ENCODE measurements at regions not wholly inside any gene's neighbourhood (a gene's known extent, or its start where the extent isn't known, plus 50 kb on each side); places are given as distances from the start of the nearest gene placed in this dataset.

DNA sequence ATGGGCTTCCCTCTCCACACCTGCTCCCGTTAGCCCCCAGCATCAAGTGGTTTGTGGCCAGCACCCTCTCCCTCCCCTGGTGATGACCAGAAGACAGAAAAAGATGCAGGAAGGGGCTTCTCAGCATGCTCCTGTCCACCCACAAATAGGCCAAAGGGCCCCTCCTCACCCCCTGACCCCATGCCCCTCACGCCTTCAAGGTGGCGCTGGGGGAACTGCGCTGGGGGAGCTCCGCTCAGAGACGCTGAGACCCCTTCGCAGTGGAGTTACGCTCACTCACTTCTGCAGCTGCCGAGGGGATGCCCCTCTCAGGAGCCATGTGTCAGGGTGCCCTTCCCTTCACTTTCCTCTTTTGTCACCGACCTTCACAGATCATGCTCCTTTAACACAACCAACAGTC lies 92.0 kb downstream of the PSMB1 start:
- Mint-ChIP-seq H3K27me3 (no peaks in the 10 kb centered on the region), H3K36me3 (no peaks in the 10 kb centered on the region), H3K4me1 (ENCODE audit: low read depth in 2 of 2) (peaks cover 50 to 59% of the 10 kb centered on the region in 2 donors), H3K9me3 (no peaks in the 10 kb centered on the region), H3K4me3 (peak overlapping the region; percentile 68), H3K27ac (peak overlapping the region; percentile 34 to 50)
- DNase-seq (ENCODE audit: low spot score) (no peak), ATAC-seq (peak in 1 of 2 donors; percentile 69)

DNA sequence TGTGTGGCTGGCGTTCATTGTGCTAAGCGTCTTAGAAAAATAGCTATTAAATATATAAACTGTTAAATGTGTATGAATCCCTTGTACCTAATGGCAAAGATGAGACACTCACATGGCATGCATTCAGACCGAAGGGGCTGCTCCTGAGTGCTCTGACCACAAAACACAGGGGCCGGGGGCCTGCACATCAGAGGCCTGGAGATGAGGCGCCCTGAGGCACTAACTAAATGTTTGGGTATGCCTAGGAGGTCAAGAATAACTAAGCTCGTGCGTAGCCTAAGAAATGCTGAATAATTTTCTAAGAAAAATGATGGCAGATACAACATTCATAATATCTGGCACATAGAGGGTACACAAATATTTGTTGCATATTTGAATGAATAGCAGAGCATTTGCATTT lies 92.5 kb downstream of the PSMB1 start:
- Mint-ChIP-seq H3K36me3 (no peaks in the 10 kb centered on the region), H3K4me1 (ENCODE audit: low read depth in 2 of 2) (peaks cover 50 to 56% of the 10 kb centered on the region in 2 donors), H3K9me3 (no peaks in the 10 kb centered on the region), H3K27ac (no peak overlapping the region), H3K4me3 (no peak overlapping the region), H3K27me3 (no peaks in the 10 kb centered on the region)
- DNase-seq (ENCODE audit: low spot score) (no peak), ATAC-seq (no peak)

DNA sequence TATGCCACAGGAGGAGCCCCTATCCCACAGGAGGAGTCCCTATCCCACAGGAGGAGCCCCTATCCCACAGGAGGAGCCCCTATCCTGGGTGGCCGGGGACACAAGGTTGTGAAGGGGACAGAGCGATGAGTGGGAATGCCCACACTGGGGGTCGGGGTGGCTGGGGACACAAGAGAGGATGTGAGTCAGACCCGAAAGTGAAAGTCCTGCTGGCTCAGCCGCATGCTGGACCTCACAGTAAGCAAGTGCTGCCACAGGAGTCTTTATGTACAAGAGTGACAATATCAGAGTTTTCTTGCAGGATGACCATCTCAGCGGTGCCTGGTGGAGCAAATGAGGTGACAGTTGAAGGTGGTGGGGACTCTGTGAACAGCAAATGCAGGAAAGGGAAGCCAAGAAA lies 93.7 kb downstream of the PSMB1 start:
- ATAC-seq (peak; percentile 88 to 89), DNase-seq (ENCODE audit: low spot score) (peak; percentile 91)
- H3K4me1 Mint-ChIP-seq (ENCODE audit: low read depth in 2 of 2) = peaks cover 46 to 52% of the 10 kb centered on the region in 2 donors
- H3K36me3 Mint-ChIP-seq = no peaks in the 10 kb centered on the region
- peak overlapping the region; percentile 74 for H3K4me3 Mint-ChIP-seq
- H3K27ac Mint-ChIP-seq = peak overlapping the region; percentile 21 to 29
- no peaks in the 10 kb centered on the region for H3K9me3 Mint-ChIP-seq
- H3K27me3 Mint-ChIP-seq = no peaks in the 10 kb centered on the region

DNA sequence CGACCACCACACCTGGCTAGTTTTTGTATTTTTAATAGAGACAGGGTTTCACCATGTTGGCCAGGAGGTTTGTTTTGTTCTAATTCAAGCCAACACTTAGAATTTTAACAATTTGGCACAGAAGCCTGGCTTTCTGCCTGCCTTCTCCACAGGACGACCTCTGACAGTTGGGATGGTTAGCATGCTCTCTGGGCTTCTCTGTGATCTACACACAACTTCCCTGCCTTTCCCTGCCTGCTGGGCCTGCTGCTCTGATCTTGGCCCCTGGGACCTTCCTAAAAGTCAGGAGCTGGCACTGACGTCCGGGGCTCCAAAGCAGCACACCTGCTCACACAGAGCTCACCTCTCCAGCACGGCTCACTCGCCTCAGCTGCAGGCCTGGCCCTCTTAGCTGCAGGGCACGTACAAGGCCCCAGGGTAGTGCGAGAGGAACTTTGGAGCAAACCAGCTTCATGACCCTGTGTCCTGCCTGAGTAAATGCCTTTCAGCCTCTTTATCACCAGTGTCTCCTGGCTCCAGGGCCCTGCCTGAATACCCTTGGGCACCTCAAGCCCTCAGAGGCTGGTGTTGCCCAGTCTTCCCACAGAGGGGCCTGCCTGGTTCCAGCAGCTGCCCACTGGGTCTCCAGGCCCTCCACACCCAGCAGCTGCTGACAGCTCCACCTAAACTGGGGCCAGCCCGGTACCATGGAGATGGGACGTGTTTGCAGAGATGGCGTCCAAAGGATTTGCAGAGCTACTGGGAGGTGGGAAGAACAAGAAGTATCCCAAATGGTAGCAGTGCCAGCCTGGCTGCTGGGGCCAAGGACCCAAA lies 96.0 kb downstream of the PSMB1 start:
- peaks cover 5% of the 10 kb centered on the region for H3K9me3 Mint-ChIP-seq
- H3K27ac Mint-ChIP-seq = no peak overlapping the region
- ATAC-seq (no peak), DNase-seq (ENCODE audit: low spot score) (no peak)
- H3K36me3 Mint-ChIP-seq = no peaks in the 10 kb centered on the region
- H3K4me1 Mint-ChIP-seq (ENCODE audit: low read depth in 2 of 2) = peaks cover 31 to 47% of the 10 kb centered on the region in 2 donors
- H3K4me3 Mint-ChIP-seq = no peak overlapping the region
- no peaks in the 10 kb centered on the region for H3K27me3 Mint-ChIP-seq

All from natural killer cell treated with Interleukin-12 subunit alpha and Interleukin-12 subunit beta and Interleukin-15 and Interleukin-18, amount 100 ng/mL, for 72 hours (primary cell).